ENCODE measurements at regions not wholly inside any gene's neighbourhood (a gene's known extent, or its start where the extent isn't known, plus 50 kb on each side); places are given as distances from the start of the nearest gene placed in this dataset.
"Not testable (repeated sequence)": the region's sequence is repeated elsewhere in the genome, so short reads cannot be mapped to it uniquely, and the experiment has no call there.

GRCh38 chr7:65763114-65763513 is 109.8 kb upstream of the VKORC1L1 start:
- not testable (repeated sequence) for TF ChIP-seq CTCF (IDR thresholded peaks at IDR 0.05; ENCODE audit: insufficient read depth, low read length, poor library complexity, severe bottlenecking); EZH2phosphoT487 (conservative IDR thresholded peaks at IDR 0.05; ENCODE audit: low read length)
